ENCODE measurements at regions not wholly inside any gene's neighbourhood (a gene's known extent, or its start where the extent isn't known, plus 50 kb on each side); places are given as distances from the start of the nearest gene placed in this dataset.

DNA sequence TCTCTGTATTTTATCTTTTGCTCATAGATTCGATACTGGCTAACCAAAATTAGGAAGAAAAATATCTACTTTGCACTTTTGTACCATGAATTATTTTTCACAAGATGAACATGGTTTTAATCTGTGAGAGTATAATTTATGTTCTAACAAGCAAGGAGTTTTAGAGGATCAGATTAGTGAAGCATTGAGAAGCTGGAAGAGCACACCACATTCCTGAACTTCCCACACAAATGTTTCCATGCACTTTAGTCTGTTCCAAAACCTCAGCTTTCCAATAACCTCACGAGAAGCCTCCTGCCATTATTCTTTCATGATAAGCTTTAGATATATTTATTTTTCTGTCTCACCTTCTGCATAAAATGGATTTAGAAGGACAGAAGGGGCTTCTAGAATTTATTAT, 98.7 kb upstream of the MPDZ start:
- DNase-seq = no peak

DNA sequence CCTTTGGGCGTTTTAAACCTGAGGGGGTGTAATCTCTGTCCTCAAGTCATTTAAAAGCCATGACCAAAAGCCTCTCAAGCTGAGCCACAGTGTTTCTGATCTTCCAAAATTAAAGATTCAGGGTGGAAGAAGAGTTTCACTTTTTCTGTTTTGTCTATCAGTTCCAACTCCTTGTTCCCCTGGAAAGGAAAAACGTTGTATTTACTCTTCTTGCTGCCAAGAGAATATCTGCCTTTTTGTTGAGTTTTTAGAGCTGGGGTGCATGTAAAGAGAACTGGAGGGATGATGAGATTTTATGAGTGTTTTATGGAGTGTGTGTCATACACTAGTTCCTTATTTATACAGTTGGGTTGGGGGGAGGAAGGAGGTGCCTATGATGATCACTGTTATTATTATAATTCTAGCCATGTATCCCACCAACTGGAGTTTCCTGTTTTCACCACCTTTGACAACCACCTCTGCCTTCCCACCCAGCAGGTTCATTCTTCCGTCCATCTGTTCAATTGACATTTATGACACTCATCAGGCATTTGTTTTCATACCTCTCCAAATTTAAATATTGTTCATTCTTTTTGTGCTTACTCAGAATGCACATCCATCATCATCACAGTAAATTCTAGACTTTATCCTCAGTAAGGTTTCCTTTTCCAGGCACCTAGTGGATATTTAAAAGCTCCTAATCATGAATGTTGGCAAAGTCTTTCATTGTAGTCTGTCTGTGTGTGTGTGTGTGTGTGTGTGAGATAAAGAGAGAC, 97.9 kb upstream of the MPDZ start:
- no peak for DNase-seq

DNA sequence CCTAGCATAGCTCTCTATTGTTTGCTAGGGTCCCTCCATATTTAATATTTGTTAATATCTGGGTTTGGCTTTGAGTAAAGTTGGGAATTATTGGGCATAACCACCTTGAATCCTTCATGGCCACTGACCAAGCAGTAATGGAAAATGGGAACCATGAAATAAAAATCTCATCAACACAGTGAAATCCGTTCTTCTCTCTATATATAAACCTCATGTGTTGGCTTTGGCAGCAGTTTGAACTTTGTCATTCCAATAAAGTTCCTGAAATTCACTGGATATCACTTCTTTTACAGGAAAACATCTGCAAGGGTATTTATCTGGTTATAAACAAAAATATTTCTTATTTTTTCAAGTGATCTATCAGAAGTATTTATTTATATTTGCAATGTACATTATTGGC, 93.0 kb upstream of the MPDZ start:
- DNase-seq = no peak

DNA sequence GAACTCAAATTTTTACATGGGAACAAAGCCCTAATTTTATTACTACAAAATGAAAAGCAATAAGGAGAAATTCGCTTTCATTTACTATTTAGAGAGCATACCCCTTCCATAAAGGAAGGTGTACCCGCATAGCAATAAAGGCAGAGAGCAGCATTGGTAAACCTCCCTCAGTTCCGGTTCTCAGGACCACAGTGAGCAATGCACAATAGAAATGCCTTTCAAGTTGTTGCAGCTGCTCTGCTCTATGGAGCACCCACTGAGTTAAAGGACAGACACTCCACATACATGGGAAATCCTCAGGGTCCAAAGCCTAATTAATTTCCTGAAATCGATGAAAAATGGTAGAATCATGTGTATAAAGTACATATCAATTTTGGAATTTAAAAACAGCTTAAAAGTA, 89.9 kb upstream of the MPDZ start:
- no peak for DNase-seq

DNA sequence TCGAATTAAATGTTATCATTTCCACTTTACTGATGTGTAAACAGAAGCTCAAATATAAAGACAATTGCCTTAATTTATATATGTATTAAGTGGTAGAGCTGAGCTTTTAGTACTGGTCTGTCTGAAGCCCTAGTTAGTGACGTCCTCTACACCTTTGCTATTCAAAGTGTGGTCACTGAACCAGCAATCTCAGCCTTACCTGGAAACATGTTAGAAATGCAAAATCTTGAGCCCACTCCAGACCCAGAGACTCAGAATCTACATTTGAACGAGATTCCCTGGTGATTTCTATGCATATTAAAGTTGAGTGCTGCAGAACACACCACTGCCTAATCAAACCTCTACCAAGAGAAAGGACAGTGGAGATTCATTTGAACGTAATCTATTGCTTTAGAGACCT, 88.3 kb upstream of the MPDZ start:
- no peak for DNase-seq

DNA sequence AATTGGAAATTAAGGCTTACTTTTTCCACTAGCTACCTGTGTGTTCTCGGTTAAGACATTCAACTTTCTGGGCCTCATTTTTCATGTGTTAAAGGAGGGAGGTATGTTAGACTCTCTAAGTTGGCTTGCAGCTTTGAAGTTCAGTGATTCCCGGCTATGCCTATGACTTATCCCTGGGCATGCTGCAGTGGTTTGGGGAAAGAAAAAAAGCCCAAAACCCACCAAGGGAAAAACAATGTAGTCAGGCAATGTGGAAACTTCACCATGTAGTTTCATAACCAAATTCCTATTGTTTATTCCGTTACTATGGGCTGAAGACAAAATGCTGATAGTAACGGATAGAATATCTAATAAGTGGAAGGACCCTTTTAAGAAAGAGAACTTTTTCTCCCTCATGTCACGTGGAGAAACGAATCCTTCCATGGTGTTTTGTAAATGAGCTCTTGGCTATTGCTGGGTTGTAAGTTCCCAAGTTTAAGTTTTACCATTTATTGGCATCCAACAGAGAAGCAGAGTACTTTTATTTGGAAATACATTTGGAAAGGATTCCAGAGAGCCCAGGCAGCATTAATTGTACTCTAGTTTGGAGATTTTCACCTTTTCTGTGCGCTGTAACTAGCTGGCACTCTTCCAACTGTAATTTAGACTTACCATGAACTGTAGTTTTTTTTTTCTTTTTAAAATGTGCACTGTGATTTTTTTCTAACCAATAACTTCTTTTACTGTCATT, 84.9 kb upstream of the MPDZ start:
- DNase-seq = no peak

DNA sequence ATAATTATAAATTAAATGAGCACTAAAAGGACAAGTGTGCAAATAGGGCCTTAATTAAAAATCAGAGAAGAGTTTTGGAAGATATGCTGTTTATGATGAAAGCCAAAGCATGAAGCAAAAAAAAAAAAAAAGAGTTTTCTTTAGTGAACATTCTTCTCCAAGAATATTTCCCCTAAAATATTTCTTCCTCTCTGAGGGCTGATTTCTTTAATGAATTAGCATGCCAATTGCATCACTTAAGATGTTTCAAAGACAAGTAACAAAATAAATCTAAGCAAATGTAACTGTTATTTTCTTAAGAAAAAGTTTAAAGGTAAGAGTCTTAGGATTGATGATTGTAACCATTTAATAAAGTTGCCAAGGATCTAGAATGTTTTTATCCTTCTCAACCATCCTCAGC, 81.6 kb upstream of the MPDZ start:
- DNase-seq = no peak

DNA sequence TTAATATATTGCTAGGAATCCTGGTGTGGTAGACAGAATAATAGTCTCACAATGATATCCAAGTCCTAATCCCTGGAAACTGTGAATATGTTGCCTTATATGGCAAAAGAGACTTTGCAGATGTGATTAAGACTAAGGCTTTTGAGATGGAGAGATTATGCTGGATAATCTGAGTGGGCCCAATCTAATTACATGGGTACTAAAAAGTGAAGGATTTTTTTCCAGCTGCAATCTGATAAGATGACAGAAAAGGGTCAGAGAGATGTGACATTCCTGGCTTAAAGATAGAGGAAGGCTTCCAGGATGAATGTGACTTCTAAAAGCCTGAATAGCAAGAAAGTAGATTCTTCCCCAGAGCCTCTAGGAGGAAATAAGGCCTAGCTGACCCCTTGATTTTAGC, 80.7 kb upstream of the MPDZ start:
- no peak for DNase-seq

DNA sequence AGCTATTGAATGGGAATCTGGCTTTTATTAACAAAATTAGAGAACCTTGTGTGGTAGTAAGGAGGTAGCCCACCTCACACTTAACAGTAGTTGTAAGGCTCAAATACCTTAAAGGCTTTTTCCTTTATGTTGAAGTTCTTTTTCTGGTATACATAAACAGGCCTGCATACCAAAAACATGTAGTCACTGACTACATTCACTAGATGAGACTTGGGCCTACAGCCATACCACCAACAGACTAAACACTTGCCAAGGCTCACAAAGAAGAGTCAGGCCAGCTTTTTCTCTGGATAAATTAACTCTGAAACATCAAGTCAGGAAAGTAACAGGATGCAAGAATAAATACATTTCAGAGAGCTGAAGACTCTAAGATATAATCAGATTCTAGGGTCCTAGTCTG, 78.6 kb upstream of the MPDZ start:
- peak; percentile 76 for DNase-seq

DNA sequence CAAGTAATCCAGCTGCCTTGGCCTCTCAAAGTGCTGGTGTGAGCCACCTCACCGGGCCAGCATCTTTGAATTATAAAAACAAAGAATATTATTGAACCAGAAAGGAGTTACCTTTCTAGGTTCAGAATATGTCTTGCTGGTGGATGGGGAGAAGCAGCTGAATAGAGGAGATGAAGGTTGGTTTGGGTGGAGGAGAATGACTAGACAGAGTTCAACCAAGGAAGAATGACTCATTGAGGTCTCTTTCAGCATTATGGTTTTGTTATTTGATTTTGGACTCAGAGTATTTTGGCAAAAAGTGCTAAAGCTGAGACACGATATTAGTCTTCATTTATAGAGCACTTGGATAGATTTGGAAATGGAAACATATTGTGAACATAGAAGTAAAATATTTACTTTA, 75.2 kb upstream of the MPDZ start:
- DNase-seq = no peak

DNA sequence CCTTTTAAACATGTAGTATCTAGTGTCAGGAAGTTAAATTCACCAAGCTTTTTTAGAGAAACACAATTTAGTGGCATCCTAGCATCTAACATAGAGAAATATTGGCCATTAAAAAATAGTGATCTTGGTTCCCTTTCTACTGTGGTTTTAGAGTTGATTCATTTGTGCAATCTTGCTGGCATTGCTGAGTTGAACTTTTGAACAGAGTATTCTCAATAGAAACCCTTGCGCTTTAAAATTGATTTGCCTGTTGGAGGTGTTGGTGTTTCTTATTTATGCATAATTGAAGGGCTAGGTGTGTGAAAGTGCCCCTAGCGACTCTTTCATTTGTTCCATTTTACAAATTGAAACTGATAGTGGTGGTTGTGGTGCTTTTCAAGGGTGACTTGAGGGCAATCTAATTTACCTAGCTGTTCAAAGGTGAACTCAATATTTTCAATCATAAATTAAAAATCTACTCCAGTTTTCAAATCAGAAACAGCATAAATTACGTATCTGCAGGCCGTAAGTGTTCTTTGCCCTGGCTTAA, 73.0 kb upstream of the MPDZ start:
- no peak for DNase-seq

DNA sequence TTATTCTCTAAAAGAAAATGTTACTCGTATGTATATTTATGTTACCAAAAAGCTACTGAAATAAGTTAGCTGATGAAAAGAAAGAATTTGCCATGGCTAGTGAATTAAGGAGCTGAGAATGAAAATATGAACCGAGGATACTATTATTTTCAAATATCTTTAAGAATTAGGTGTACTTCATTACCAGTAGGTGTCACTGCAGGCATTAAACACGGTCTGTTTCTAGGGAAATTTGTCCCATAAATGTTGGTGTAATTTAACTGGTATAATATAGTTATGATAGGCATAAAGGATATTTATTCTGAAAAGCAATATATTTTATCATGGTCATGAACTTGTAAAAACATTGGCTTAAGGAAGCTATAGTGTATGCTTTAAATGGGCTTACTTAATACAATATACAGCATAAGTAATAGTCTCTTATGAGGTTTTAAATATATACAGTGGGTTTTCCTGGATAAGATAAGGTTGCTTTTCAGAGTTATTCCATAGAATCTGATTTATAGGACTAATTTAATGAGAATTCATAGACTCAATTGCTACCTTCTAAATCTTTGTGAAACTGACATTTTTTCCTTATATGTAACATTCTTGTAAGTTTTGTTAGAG, 72.4 kb upstream of the MPDZ start:
- DNase-seq = no peak

DNA sequence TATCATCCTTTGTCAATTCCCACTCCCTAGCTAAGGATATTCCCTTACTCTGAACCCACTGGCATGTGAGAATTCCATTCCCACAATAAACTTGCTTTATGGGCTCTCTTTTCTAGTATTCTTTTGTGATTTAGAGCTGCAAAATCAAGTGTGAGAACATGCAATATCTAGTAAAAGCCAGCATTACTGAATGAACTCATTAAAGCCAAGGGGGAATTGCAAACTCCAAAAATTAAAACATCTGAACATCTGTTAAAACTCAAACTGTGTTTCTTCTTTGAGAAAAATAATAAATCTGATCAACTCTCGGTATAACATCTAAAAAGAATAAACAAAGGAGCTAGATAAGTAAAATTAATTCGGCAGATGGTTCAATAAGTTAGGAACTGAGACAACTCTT, 53.1 kb upstream of the MPDZ start:
- no peak for DNase-seq

DNA sequence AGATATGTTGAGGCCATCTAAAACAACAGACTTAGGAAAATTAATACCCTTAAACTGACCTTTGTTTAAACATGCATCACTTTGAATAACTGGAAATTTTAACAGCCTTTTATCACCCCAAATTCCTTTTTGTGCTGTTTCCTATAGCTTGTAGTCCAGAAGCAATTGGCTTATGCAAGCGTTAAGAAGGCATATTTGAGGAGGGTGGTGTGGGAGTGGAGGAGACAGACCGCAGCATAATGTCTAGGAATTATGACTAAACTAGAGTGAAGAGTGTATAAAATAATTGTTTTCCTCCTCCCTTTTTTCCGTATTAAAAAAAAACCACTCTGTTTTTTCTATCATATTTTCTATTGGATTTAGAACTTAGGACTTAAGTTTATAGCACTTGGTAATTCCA, 51.8 kb upstream of the MPDZ start:
- DNase-seq = no peak

DNA sequence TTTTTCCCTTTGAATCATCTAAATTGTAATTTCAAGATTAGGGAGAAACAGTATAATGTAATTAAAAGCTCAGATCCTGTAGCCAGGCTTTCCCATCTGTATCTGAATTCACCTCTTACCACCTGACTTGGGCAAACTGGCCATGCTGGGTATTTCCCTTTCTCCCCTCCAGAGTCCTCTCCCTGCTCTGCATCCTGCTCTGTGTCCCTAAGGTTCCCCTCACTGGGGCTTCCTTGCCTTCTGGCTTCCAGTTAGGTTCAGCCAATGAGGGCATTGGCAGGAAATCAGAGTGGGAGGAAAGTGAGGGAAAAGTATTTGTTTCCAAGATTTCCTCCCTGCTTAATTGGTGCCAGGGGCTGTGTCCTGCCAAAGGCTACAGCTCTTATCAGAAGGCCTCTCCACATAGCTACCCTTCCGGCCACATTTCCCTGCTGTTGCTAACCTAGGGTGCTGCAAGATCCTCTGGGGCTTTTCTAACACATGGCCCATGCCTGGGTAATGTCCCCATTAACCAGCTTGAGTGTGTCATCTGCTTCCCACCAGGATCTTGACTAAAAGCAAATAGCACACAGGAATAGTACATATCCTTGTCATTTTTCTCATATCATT, 51.0 kb upstream of the MPDZ start:
- no peak for DNase-seq
